IMR-90 (cell line): ENCODE measurements at regions not wholly inside any gene's neighbourhood (a gene's known extent, or its start where the extent isn't known, plus 50 kb on each side); places are given as distances from the start of the nearest gene placed in this dataset.

Source experiments
- BHLHE40 ChIP-seq: fragments of 150-350 bp; IDR thresholded peaks from 2 replicates; pipeline ENCODE4 v1.6.1; 2016; ENCODE audit warnings: mild to moderate bottlenecking, low read depth, low read length
- CEBPB ChIP-seq: IDR thresholded peaks from 2 replicates; pipeline ENCODE4 v1.6.1; 2012; ENCODE audit warnings: low read depth, low read length, improper control_type of control experiment
- CHD1 ChIP-seq: IDR thresholded peaks from 2 replicates; pipeline ENCODE4 v1.6.1; 2012; ENCODE audit warnings: low read depth, low read length, improper control_type of control experiment
- MAZ ChIP-seq: IDR thresholded peaks from 2 replicates; pipeline ENCODE4 v1.6.1; 2012; ENCODE audit warnings: low read depth, mild to moderate bottlenecking, low read length, improper control_type of control experiment, moderate library complexity, borderline replicate concordance
- MXI1 ChIP-seq: IDR thresholded peaks from 2 replicates; pipeline ENCODE4 v1.6.1; 2012; ENCODE audit warnings: low read depth, mild to moderate bottlenecking, low read length, moderate library complexity, borderline replicate concordance
- POLR2A ChIP-seq: IDR thresholded peaks from 2 replicates; pipeline ENCODE4 v1.6.1; 2012; ENCODE audit warnings: mild to moderate bottlenecking, low read depth, low read length
- RAD21 ChIP-seq: IDR thresholded peaks from 2 replicates; pipeline ENCODE4 v1.6.1; 2012; ENCODE audit warnings: low read length, improper control_type of control experiment
- RCOR1 ChIP-seq: IDR thresholded peaks from 2 replicates; pipeline ENCODE4 v1.6.1; 2012; ENCODE audit warnings: mild to moderate bottlenecking, low read length, improper control_type of control experiment; ENCODE audit not compliant: insufficient replicate concordance
- SMC3 ChIP-seq: fragments of 150-350 bp; IDR thresholded peaks from 2 replicates; pipeline ENCODE4 v1.6.1; 2016; ENCODE audit warnings: low read depth, mild to moderate bottlenecking, antibody characterized with exemption, low read length, moderate library complexity
- TF ChIP-seq, protein P1 (sequence below): conservative IDR thresholded peaks from 2 replicates; pipeline ENCODE4 v1.5.1; 2012; ENCODE audit warnings: mild to moderate bottlenecking, low read depth, low read length, improper control_type of control experiment

DNA sequence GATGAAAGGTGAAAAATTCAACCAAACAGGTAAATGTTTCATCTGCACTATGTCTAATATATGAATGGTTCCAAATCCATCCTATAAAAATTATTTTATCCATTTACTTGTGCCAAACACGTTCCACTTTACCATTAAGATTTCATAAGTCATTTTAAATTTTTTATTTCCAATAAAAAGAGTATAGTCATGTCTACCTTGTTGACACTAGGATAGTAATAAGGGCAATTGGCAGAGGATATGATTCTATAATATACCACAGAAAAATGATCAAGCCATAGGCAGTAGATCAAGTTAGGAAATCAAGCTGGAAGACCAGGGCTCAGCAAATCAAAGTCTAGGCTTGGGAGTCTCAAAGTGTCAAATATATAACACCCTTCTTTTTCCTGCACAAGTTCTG lies 384.3 kb downstream of the METTL4 start:
- TF ChIP-seq BHLHE40 (no peak), MXI1 (no peak), RAD21 (no peak), CEBPB (no peak), POLR2A (no peak), MAZ (no peak), RCOR1 (no peak), SMC3 (no peak), CHD1 (no peak)
- TF ChIP-seq, protein P1, sequence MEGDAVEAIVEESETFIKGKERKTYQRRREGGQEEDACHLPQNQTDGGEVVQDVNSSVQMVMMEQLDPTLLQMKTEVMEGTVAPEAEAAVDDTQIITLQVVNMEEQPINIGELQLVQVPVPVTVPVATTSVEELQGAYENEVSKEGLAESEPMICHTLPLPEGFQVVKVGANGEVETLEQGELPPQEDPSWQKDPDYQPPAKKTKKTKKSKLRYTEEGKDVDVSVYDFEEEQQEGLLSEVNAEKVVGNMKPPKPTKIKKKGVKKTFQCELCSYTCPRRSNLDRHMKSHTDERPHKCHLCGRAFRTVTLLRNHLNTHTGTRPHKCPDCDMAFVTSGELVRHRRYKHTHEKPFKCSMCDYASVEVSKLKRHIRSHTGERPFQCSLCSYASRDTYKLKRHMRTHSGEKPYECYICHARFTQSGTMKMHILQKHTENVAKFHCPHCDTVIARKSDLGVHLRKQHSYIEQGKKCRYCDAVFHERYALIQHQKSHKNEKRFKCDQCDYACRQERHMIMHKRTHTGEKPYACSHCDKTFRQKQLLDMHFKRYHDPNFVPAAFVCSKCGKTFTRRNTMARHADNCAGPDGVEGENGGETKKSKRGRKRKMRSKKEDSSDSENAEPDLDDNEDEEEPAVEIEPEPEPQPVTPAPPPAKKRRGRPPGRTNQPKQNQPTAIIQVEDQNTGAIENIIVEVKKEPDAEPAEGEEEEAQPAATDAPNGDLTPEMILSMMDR = no peak
